SK-N-MC (cell line): ENCODE measurements at regions not wholly inside any gene's neighbourhood (a gene's known extent, or its start where the extent isn't known, plus 50 kb on each side); places are given as distances from the start of the nearest gene placed in this dataset.

Experiments used
- FOXP2 ChIP-seq: optimal IDR thresholded peaks from 2 replicates; pipeline ENCODE3; 2011; ENCODE audit warnings: mild to moderate bottlenecking, moderate library complexity; ENCODE audit not compliant: insufficient read depth; ENCODE audit errors: extremely low read length, control extremely low read depth
- POLR2AphosphoS5 ChIP-seq: IDR thresholded peaks from 2 replicates; pipeline ENCODE4 v1.6.1; 2012; ENCODE audit warnings: mild to moderate bottlenecking, low read depth, low read length, borderline replicate concordance

DNA sequence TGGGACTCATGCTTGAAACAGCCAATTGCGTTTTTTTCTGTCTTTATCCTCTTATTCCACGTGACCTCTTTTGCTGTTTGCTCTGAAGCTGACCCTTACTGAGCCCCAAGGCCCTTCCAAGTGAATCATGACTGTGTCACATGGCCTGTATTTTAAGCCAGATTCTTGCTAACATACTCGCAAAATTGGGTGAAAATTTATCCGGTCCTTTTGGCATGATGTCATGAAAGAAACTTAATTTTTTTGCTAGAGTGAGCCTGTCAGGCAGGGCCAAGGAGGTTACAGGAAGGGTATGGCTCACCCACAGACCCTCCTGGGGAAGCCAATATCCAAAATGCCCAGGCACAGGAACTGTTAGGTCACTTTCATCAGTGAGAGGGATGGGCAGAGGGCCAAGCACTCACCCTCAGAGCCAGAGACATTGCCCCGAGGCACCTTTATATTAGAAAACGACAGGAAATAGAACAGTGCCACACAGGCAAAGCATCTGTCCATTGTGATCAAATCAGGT lies 296.7 kb downstream of the CDH26 start:
- TF ChIP-seq FOXP2 = no peak
- no peak for TF ChIP-seq POLR2AphosphoS5
